ENCODE measurements at regions not wholly inside any gene's neighbourhood (a gene's known extent, or its start where the extent isn't known, plus 50 kb on each side); places are given as distances from the start of the nearest gene placed in this dataset.

DNA sequence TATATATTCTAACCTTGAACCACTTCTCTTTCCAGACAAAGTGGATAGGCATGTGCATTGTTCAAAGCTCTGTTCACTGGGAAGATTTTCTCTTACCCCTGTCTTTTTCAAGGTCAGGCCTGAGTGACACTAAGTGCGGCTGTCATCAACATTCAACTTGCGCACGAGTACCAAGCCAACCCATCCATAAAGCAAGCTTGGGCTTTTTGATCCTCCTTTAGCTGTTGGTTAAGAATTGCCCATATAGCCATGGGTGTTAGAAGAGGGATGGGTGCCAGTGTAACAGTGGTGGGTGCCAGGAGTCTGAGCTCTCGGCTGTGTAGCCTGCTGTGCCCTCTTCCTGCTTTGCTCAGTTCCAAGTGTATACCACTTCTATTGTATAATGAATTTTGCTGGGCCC is 136.1 kb downstream of the GLUL start:
- no peak for TF ChIP-seq EZH2 (IDR thresholded peaks at IDR 0.05; ENCODE audit: low read length)
- TF ChIP-seq, protein P1, sequence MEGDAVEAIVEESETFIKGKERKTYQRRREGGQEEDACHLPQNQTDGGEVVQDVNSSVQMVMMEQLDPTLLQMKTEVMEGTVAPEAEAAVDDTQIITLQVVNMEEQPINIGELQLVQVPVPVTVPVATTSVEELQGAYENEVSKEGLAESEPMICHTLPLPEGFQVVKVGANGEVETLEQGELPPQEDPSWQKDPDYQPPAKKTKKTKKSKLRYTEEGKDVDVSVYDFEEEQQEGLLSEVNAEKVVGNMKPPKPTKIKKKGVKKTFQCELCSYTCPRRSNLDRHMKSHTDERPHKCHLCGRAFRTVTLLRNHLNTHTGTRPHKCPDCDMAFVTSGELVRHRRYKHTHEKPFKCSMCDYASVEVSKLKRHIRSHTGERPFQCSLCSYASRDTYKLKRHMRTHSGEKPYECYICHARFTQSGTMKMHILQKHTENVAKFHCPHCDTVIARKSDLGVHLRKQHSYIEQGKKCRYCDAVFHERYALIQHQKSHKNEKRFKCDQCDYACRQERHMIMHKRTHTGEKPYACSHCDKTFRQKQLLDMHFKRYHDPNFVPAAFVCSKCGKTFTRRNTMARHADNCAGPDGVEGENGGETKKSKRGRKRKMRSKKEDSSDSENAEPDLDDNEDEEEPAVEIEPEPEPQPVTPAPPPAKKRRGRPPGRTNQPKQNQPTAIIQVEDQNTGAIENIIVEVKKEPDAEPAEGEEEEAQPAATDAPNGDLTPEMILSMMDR (optimal IDR thresholded peaks at IDR 0.05 in 1 of 3, IDR thresholded peaks at IDR 0.05 in 1 of 3, conservative IDR thresholded peaks at IDR 0.05 in 1 of 3; ENCODE audit: extremely low read depth in 1 of 3, insufficient read depth in 2 of 3, low read length in 3 of 3), result no peak

Data from keratinocyte (primary cell).